ENCODE measurements at regions not wholly inside any gene's neighbourhood (a gene's known extent, or its start where the extent isn't known, plus 50 kb on each side); places are given as distances from the start of the nearest gene placed in this dataset.

DNA sequence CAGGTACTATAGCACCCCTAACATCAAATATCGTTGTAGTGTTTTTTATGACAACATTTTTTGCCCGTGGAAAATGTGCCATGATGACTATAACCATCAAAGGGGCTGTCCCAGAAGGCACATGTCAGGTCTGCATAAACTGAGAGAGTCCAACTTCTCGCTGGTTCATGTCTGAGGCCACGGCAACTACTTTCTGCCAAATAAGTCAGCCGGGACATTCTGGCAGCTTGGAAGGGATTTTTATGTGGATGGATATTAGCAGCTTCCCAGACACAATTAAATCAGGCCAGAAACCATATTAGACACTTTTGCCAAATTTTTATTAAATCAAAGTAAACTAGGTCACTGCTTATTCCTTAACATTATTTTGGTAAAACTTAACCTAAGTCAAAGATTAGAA lies 477.4 kb upstream of the FZD8 start:
- TF ChIP-seq, protein P1, sequence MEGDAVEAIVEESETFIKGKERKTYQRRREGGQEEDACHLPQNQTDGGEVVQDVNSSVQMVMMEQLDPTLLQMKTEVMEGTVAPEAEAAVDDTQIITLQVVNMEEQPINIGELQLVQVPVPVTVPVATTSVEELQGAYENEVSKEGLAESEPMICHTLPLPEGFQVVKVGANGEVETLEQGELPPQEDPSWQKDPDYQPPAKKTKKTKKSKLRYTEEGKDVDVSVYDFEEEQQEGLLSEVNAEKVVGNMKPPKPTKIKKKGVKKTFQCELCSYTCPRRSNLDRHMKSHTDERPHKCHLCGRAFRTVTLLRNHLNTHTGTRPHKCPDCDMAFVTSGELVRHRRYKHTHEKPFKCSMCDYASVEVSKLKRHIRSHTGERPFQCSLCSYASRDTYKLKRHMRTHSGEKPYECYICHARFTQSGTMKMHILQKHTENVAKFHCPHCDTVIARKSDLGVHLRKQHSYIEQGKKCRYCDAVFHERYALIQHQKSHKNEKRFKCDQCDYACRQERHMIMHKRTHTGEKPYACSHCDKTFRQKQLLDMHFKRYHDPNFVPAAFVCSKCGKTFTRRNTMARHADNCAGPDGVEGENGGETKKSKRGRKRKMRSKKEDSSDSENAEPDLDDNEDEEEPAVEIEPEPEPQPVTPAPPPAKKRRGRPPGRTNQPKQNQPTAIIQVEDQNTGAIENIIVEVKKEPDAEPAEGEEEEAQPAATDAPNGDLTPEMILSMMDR (conservative IDR thresholded peaks at IDR 0.05), result no peak
- no peak for TF ChIP-seq ZFX (IDR thresholded peaks at IDR 0.05)

Data from C4-2B (cell line).